RCC 7860 (cell line): ENCODE measurements at regions not wholly inside any gene's neighbourhood (a gene's known extent, or its start where the extent isn't known, plus 50 kb on each side); places are given as distances from the start of the nearest gene placed in this dataset.

ENCODE experiments used
- DNase-seq: peaks from one replicate; pipeline ENCODE4 v3.0.0-alpha.2; 2015; ENCODE audit warnings: low spot score
- FAIRE-seq: peaks from 2 replicates; lab custom pipeline; 2012; peaks lifted over from hg19 to GRCh38; lab: Jason Lieb, UNC

DNA sequence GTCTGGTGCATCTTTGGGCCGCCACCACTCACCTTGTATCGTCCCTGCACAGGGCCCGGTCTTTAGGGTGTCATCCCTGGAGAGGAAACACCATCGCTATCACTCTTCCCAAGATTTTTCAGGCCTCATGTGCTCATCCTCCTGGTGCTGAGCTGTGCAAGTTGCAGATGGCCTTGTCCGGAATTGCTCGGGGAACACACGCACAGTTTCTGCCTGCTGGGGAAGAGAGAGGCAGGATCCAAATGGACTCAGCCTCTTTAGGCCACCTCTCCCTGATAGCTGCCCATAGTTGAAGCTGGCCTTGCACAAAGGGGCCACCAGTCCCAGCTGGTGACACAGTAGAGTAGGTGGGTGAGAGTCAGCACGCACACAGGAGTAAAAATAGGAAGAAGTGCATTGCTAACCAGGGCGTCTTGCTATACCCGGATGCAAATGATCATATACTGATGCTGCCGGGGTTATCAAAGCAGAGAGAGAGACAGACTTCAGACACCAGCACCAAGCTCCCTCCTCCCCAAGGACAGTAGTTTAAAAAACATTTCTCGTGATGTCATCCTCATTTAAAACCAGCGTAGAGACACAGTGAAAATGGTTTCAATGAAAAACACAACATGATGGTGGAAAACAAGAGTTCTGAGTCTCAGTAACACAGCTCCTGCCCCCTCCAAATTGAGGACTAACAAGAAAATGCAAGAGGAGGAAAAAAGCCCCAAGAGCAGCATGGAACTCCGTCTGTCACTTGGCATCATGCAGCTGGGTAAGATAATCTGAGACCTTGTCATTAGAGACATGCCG lies 147.5 kb upstream of the NCK2 start:
- FAIRE-seq: no peak
- no peak for DNase-seq

DNA sequence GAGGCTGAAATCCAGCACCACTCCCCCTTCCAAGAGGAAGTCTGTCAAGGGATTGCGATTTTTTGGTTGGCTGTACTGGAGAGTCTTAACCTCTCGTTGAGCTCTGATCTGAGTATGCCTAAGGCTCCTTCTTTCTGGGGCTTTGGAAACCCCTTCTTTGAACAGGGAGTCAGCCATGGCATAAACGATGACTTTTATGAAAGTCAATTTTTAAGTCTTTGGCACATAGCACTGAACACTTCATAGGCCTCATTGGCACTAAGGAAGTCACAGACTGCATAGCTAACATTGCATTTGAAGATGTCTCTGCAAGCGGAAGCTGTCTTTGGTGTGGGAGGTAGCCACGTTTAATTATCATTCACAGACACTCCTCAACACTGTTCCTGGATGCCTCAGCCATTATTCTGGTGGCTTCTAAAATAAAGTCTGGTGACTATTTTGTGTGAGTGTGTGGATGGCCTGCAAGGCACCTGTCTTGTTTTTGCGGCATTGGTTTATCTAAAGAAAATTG lies 148.2 kb upstream of the NCK2 start:
- no peak for FAIRE-seq
- no peak for DNase-seq

DNA sequence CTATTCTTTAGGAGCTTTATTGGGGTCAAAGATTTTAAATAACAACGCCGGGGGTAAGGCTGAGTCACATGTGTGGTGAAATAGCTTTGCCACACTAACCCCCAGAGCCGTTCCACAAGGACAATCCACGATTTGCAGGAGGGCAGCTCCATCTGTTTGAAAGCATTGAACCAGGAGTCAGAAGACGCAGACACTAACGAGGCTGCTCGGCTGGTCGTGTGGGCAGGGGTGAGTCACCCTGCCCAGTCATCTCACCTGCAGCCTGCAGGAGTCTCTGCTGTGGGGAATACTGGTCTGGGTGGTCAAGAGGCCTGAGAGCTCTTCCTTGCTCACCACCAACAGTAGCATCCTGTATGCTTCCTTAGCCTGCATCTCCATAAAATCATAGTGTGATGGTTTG lies 149.2 kb upstream of the NCK2 start:
- DNase-seq (peak; percentile 59), FAIRE-seq (peak; percentile 84)

DNA sequence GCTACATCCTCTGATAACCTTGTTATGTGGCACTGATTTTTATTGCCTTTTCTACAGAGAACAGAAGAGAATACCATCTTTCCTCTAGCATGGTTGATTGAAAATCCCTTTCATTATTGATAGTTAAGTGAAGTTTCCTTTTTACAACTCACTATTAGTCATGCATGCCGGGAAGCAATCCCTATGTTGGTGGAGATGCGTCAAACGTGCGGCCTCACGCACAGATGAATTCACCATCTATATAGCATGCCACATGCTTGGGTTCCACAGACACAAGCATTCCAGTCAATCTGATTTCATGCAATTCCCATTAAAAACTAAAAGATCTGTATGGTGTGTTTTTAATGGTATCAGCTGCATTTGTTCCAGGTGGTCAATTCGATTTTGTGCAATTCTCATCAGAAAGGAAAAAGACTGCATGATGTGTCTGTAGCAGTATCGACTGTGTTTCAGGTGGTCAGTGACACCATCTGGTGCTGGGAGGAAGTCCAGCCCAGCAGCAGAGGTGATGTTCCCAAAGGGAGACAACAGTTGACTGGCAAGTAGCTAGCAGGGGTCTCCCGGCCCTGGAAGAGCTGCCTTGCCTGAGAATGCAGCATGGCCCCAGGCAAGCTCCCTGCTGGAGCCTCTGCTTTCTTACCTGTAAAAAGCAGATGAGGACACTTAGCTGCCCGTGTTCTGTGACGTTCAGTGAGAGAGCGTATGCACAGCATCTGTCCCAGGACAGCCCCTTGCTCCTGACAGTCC lies 151.3 kb upstream of the NCK2 start:
- peak; percentile 69 for FAIRE-seq

DNA sequence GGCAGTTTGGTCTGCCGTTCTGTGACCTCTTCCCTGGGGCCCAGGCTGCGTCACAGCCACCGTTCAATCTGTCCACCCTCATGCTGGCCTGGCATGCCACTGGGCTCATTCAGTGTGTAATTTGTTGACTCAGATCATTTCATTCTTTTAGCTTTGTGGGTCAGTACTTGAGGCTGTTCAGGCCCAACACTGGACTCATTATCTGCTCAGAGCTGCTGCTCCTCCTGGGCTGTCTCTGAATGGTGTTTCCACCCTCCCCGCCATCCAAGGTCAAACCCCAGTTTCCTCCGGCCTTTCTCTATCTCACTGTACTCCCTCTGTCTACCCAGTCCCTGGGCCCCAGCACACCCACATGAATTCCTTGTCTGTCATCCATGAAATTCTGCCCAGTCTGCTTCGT lies 152.4 kb upstream of the NCK2 start:
- no peak for DNase-seq
- peak; percentile 31 for FAIRE-seq

More for the DNA sequence above, 151.3 kb upstream of the NCK2 start:
- no peak for DNase-seq

- DNase-seq: no peak
- FAIRE-seq: peak; percentile 48
Measured at GRCh38 chr2:105590780-105591660, 153.7 kb upstream of the NCK2 start.

DNA sequence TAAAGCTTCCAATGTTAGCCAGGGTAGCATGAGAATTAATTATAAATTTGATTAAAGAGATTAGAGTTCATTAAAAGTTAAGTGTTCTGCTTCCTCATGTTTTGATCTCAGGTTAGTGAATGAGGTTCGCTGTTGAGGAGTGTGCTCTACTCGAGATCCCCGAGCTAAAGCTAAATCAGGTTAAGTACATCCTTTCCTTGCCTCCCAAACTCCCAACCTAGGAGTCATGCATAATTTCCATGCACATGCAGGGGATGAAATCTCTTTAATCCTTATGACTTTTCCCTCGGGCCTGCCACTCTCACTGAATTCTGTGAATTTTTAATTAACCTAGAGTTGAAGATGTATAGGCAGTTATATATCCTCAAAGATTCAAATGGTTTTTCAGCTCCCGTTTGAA lies 156.1 kb upstream of the NCK2 start:
- no peak for DNase-seq

GRCh38 chr2:105587637-105588036 lies 157.1 kb upstream of the NCK2 start:
- FAIRE-seq (no peak), DNase-seq (no peak)

More for the DNA sequence above, 156.1 kb upstream of the NCK2 start:
- FAIRE-seq: no peak

- DNase-seq (no peak), FAIRE-seq (no peak)
Measured at GRCh38 chr2:105584435-105585010, 160.2 kb upstream of the NCK2 start.

DNA sequence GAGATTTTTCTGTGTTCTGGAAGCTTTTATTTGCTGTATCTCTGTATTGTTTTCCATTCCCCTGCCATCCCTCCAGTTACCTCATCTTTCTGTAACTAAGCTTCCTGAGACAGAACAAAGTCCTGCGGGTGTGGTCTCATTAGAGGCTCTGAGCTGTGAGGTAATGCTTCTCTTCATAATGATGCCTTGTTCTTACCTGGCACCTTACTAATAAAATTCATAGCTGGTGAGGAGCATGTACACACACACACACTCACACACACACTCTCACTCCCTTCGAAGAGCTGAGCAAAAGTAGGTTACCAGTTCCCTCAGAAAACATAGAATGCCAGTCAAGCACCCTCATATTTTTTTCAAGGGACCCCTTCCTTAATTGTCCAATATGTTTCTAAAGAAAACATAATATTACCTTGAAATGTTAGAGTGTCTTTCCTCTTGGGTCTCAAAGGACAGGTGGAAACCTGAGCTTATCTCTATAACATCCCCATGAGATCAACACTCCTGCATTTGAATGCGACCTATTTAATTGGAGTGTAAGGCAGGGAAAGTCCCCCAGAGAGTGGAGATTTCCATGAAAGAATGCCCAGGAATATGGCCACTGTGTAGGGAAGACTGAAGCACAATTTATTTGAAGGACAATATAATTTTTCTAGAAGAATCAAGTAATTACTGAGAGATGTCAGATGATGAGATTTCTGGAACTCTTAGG lies 161.6 kb upstream of the NCK2 start:
- DNase-seq (no peak), FAIRE-seq (no peak)

- FAIRE-seq: no peak
- DNase-seq: no peak
Measured at GRCh38 chr2:105581555-105581944, 163.2 kb upstream of the NCK2 start.

DNA sequence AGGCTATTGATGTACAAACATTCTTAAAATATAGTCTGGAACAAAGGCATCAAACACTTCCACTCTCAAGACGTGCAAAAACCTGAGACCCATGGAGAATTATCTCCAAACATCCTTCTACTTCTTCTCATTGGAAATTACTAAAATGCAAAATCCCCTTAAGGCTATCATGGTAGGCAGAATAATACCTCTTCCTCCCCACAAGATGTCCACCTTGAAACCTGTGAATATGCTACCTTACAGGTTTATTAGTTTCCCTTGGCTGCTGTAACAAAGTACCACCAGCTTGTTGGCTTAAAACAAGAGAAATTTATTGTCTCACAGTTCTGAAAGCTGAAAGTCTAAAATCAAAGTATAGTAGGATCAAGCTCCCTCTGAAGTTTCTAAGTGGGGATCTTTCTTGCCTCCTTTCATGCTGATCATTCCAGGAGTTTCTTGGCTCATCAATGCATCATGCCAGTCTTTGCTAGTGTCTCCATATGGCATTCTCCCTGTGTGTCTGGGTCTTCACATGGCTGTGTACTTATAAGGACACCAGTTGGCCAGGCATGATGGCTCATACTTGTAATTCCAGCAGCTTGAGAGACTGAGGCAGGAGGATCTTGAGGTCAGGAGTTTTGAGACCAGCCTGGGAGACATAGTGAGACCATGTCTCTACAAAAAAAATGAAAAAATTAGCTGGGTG lies 163.7 kb upstream of the NCK2 start:
- FAIRE-seq: no peak
- no peak for DNase-seq

GRCh38 chr2:105580216-105580615 lies 164.5 kb upstream of the NCK2 start:
- no peak for FAIRE-seq
- no peak for DNase-seq

DNA sequence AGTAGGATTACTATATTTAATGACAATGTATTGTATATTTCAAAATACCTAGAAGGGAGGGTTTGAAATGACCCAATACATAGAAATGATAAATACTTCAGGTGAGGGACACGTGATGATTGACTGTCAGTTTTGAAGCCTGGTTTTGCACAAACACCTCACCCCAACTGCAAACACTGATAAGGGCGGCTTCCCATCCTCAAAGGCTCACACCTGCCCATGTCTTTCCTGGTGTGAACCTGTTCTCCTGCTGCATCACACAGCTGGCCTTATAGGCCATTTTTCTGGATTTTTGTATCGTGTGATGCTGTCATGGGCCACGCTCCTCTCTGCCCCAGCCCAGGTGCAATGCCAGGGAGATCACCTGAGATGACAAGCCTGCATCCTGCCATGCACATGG lies 166.5 kb upstream of the NCK2 start:
- no peak for DNase-seq
- no peak for FAIRE-seq

GRCh38 chr2:105577762-105578161 lies 166.9 kb upstream of the NCK2 start:
- no peak for FAIRE-seq

GRCh38 chr2:105576440-105577241 lies 168.1 kb upstream of the NCK2 start:
- peak; percentile 66 for FAIRE-seq
- DNase-seq: peak; percentile 44

More at GRCh38 chr2:105577762-105578161, 166.9 kb upstream of the NCK2 start:
- no peak for DNase-seq

DNA sequence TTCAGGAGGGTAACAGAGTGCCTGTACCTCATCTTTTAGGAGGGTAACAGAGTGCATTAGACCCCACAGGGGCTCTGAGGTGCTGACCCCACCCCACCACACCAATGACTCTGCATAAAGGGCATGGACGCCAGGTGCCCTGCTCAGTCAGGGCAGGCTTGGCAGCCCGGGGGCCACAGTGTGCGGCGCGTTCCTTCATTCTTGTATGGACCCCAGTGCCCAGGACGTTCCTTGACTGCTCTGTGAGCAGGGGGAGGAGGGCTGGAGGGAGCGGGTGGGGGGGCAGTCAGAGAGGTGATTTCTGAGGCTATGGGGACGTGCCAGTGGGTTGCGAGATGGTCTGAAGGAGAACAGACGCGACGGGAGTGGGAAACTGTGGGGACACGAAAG lies 168.7 kb upstream of the NCK2 start:
- FAIRE-seq: no peak
- DNase-seq: no peak

DNA sequence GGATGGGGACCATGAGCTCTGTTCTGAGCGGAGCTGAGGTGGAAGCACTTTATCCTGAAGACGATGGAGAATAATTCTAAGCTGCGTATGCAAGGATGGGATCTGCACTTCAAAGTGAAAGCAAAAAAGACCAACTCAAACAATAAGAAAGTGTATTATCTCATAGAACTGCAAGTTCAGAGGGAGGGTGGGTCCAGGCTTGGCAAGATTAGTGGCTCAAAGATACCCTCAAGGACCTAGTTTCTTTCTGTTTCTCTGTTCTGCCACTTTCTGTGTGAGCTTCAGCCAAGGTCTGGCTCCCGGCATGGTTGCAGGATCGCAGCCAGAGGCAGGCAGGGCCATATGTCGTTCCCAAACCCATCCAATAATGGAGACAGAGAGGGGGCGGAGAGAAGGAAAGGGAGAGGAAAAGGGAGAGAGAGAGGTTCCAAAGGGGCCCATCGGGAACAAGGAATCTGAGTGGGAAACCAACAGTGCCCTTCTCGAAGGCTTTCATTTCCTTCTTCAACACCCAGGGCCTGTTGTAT lies 169.2 kb upstream of the NCK2 start:
- FAIRE-seq (no peak), DNase-seq (no peak)
